Cardiac fibroblast (primary cell): ENCODE measurements at regions not wholly inside any gene's neighbourhood (a gene's known extent, or its start where the extent isn't known, plus 50 kb on each side); places are given as distances from the start of the nearest gene placed in this dataset.

Experiments used
- DNase-seq, 2 donors: peaks; one replicate each; pipeline versions ENCODE4 v3.0.0 to v3.0.0-alpha.2; 2010; ENCODE audit warnings: low read depth in 2 of 2
- H3K4me3 ChIP-seq, 2 donors: replicated peaks in 1 of 2; 1 replicate in 1 of 2; 2 replicates in 1 of 2; pipeline ENCODE4 v1.5.1; 2011; ENCODE audit warnings: low read depth in 2 of 2, low read length in 2 of 2, mild to moderate bottlenecking in 2 of 2, moderate library complexity in 1 of 2
- CTCF ChIP-seq: IDR thresholded peaks from one replicate; pipeline ENCODE4 v1.5.1; 2011; ENCODE audit warnings: low read depth, mild to moderate bottlenecking, low read length, inconsistent platforms

DNA sequence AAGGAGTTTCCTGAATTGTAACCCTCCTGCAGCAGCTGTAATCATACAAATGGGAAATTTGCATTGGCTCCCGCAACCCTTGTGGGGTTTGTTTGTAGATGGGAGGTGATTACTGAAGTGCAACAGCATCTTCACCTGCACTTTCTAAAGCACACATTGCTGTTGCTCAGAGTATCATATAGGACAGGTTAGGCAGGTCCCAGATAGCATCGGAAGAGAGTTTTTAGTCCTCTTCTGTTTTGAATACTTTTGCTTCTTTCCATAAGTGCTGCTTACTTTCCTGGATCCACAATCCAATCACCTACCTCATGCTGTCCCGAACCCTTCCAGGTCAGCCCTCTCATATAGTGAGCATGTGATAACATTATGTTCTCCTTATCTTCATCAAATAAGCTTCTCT is 300.4 kb downstream of the PTPRC start:
- no peak for TF ChIP-seq CTCF
- no peak for DNase-seq
- no peak overlapping the region for H3K4me3 ChIP-seq

GRCh38 chr1:198939956-198940355 is 301.1 kb downstream of the PTPRC start:
- TF ChIP-seq CTCF: no peak
- DNase-seq: no peak

GRCh38 chr1:198942466-198942865 is 303.6 kb downstream of the PTPRC start:
- no peak for TF ChIP-seq CTCF
- no peak for DNase-seq
- no peak overlapping the region for H3K4me3 ChIP-seq

More at GRCh38 chr1:198939956-198940355, 301.1 kb downstream of the PTPRC start:
- no peak overlapping the region for H3K4me3 ChIP-seq

DNA sequence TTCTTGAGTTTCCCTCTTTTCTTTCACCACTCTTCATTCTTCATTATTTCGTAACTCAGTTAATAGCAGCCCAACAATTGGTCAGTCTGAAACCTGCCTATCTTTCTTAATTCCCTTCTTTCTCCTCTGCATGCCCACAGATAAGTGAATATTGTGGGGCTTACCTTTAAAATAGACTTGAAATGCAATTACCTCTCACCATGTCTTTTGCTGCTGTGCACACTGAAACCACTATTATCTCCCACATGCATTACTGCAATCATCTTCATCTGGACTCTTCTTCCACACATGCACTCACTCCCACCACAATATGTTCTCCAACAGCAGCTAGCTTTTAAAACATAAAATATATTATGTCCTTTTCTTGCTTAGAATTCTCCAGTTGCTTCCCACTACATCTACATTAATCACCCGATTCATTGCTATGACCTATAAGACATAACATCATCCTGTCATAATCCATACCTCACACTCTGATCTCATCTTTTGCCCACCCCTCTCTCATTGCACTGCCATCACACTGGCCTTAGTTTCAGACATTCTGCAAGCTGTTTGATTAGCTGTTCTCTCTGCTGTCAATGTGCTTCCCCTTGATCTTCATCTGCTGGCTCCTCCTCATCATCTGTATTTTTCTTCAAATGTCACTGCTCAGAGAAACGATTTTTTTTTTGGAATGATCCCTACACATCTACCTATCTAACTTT is 304.8 kb downstream of the PTPRC start:
- no peak for TF ChIP-seq CTCF
- DNase-seq: no peak
- H3K4me3 ChIP-seq: no peak overlapping the region

- TF ChIP-seq CTCF: no peak
- no peak overlapping the region for H3K4me3 ChIP-seq
- DNase-seq: no peak
Observed at GRCh38 chr1:198947456-198947855, 308.6 kb downstream of the PTPRC start.

GRCh38 chr1:198948895-198949659 is 310.2 kb downstream of the PTPRC start:
- no peak for DNase-seq
- no peak overlapping the region for H3K4me3 ChIP-seq
- TF ChIP-seq CTCF: no peak

DNA sequence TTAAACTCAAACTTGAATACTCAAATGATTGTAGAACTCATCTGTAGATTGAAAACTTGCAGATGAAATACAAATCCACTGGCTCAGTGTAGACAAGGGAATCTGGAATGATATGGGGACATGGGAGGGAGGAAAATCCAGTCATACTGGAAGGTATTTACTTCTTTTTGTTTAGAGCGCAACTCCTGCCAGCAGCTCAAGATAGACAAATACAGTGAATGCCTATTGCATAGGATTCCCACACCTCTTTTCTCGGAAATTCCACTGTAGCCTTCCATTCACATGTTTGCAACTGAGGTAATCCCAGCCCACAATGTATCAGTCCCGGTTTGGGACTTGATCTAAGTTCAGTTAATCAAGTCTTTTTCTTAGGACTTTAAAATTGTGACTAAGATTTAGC is 311.2 kb downstream of the PTPRC start:
- no peak overlapping the region for H3K4me3 ChIP-seq
- TF ChIP-seq CTCF: no peak
- no peak for DNase-seq
